Central memory CD8-positive, alpha-beta T cell (primary cell): ENCODE measurements at regions not wholly inside any gene's neighbourhood (a gene's known extent, or its start where the extent isn't known, plus 50 kb on each side); places are given as distances from the start of the nearest gene placed in this dataset.
"Not testable (repeated sequence)": the region's sequence is repeated elsewhere in the genome, so short reads cannot be mapped to it uniquely, and the experiment has no call there.

ENCODE experiments used
- ATAC-seq: fragments of 150-1000 bp; cut with Tn5 transposase; replicated peaks from 2 replicates; pipeline ENCODE4 v1.10.0; 2022; ENCODE audit warnings: mild to moderate bottlenecking, moderate FRiP score, moderate number of reproducible peaks; ENCODE audit not compliant: poor library complexity, severe bottlenecking; ENCODE audit errors: extremely low read depth
- DNase-seq, 2 donors: peaks; one replicate each; pipeline ENCODE4 v3.0.0; 2021; ENCODE audit warnings: low spot score in 2 of 2
- H3K27ac Mint-ChIP-seq: one replicate; pipeline ENCODE4 v1.8.0; 2022; ENCODE audit warnings: low read depth, mild to moderate bottlenecking, moderate library complexity, mixed read lengths
- H3K27me3 Mint-ChIP-seq: one replicate; pipeline ENCODE4 v1.8.0; 2022; ENCODE audit warnings: mixed read lengths
- H3K36me3 Mint-ChIP-seq: one replicate; pipeline ENCODE4 v1.8.0; 2022; ENCODE audit warnings: mild to moderate bottlenecking, moderate library complexity, mixed read lengths; ENCODE audit not compliant: insufficient read depth
- H3K4me1 Mint-ChIP-seq: one replicate; pipeline ENCODE4 v1.8.0; 2022; ENCODE audit warnings: mixed read lengths
- H3K4me3 Mint-ChIP-seq: one replicate; pipeline ENCODE4 v1.8.0; 2022; ENCODE audit warnings: mild to moderate bottlenecking, moderate library complexity, mixed read lengths
- H3K9me3 Mint-ChIP-seq: one replicate; pipeline ENCODE4 v1.8.0; 2022; ENCODE audit warnings: mixed read lengths

- ATAC-seq (no peak), DNase-seq (no peak)
- peaks cover 5% of the 10 kb centered on the region for H3K36me3 Mint-ChIP-seq
- H3K27me3 Mint-ChIP-seq, result peaks cover 63% of the 10 kb centered on the region
- no peaks in the 10 kb centered on the region for H3K4me1 Mint-ChIP-seq
- no peaks in the 10 kb centered on the region for H3K9me3 Mint-ChIP-seq
- no peak overlapping the region for H3K27ac Mint-ChIP-seq
- no peak overlapping the region for H3K4me3 Mint-ChIP-seq
These were observed 132.0 kb upstream of the CHD6 start for GRCh38 chr20:41750137-41750536.

GRCh38 chr20:41748756-41749582 lies 130.8 kb upstream of the CHD6 start:
- Mint-ChIP-seq H3K27ac (no peak overlapping the region), H3K4me1 (no peaks in the 10 kb centered on the region), H3K36me3 (peaks cover 3% of the 10 kb centered on the region), H3K27me3 (peaks cover 69% of the 10 kb centered on the region), H3K9me3 (no peaks in the 10 kb centered on the region), H3K4me3 (no peak overlapping the region)
- DNase-seq, result no peak
- ATAC-seq, result no peak

DNA sequence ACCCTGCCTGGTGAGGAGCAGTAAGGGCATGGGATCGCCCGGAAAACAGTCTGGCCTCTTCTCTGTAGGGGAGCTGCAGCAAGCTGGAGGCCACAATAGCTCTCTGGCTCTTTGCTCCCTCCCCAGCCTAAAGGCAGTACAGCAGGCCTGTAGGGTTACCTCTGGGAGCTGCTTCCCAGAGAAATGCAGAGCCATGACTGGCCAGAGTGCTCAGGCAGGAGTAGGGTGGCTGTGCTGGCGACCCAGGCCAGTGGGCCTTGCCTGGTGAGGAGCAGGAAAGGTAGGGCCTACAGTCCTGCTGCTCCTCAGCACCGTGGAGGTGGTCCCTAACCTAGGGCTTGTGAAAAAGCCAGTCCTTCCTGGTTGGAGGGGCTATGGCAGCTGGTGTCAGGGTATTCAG lies 129.9 kb upstream of the CHD6 start:
- no peak overlapping the region for H3K4me3 Mint-ChIP-seq
- no peaks in the 10 kb centered on the region for H3K4me1 Mint-ChIP-seq
- H3K36me3 Mint-ChIP-seq, result peaks cover 2% of the 10 kb centered on the region
- no peak overlapping the region for H3K27ac Mint-ChIP-seq
- H3K9me3 Mint-ChIP-seq, result no peaks in the 10 kb centered on the region
- no peak for DNase-seq
- peaks cover 78% of the 10 kb centered on the region for H3K27me3 Mint-ChIP-seq
- ATAC-seq, result no peak

GRCh38 chr20:41747226-41747625 lies 129.0 kb upstream of the CHD6 start:
- Mint-ChIP-seq H3K36me3 (peaks cover 2% of the 10 kb centered on the region), H3K9me3 (no peaks in the 10 kb centered on the region), H3K27me3 (peaks cover 80% of the 10 kb centered on the region), H3K4me3 (no peak overlapping the region), H3K4me1 (no peaks in the 10 kb centered on the region), H3K27ac (no peak overlapping the region)
- ATAC-seq (no peak), DNase-seq (no peak)

- DNase-seq (no peak), ATAC-seq (no peak)
- no peaks in the 10 kb centered on the region for H3K4me1 Mint-ChIP-seq
These were observed 128.5 kb upstream of the CHD6 start for GRCh38 chr20:41746635-41747034.

GRCh38 chr20:41738604-41739206 lies 120.5 kb upstream of the CHD6 start:
- H3K4me3 Mint-ChIP-seq, result no peak overlapping the region
- H3K9me3 Mint-ChIP-seq, result no peaks in the 10 kb centered on the region
- H3K4me1 Mint-ChIP-seq, result no peaks in the 10 kb centered on the region
- H3K27me3 Mint-ChIP-seq, result peaks cover 9% of the 10 kb centered on the region
- ATAC-seq (no peak), DNase-seq (no peak)
- H3K27ac Mint-ChIP-seq, result no peak overlapping the region
- no peaks in the 10 kb centered on the region for H3K36me3 Mint-ChIP-seq

More at GRCh38 chr20:41746635-41747034, 128.5 kb upstream of the CHD6 start:
- Mint-ChIP-seq H3K4me3 (no peak overlapping the region), H3K27ac (no peak overlapping the region), H3K36me3 (peaks cover 2% of the 10 kb centered on the region), H3K9me3 (no peaks in the 10 kb centered on the region), H3K27me3 (peaks cover 80% of the 10 kb centered on the region)

DNA sequence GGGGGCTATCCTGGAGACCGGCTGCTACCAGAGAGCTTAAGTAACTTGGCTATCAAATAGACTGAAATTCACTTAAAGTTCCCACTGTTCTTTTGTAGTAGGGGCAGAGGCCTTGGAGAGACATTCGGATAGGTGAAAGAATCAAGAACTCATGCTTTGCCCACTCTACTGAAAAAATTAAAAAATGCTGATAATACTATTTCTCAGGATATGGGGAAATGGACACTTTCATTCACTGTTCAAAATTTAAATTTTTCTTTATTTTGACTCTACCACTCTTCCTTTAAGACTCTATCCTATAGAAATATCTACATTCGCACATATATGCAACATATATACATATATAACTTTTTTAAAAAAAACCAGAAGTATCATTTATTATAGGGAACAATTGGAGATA lies 117.8 kb upstream of the CHD6 start:
- H3K36me3 Mint-ChIP-seq, result no peaks in the 10 kb centered on the region
- no peaks in the 10 kb centered on the region for H3K4me1 Mint-ChIP-seq
- H3K27ac Mint-ChIP-seq, result no peak overlapping the region
- H3K4me3 Mint-ChIP-seq, result no peak overlapping the region
- no peaks in the 10 kb centered on the region for H3K9me3 Mint-ChIP-seq
- ATAC-seq, result no peak
- DNase-seq, result no peak
- no peaks in the 10 kb centered on the region for H3K27me3 Mint-ChIP-seq

- ATAC-seq, result no peak
- Mint-ChIP-seq H3K27me3 (no peaks in the 10 kb centered on the region), H3K4me3 (no peak overlapping the region), H3K9me3 (no peaks in the 10 kb centered on the region), H3K4me1 (no peaks in the 10 kb centered on the region), H3K27ac (no peak overlapping the region), H3K36me3 (peaks cover 1% of the 10 kb centered on the region)
- DNase-seq, result peak in 1 of 2 donors; percentile 16
These were observed 116.3 kb upstream of the CHD6 start for GRCh38 chr20:41734506-41734945.

- Mint-ChIP-seq H3K4me1 (no peaks in the 10 kb centered on the region), H3K36me3 (peaks cover 1% of the 10 kb centered on the region), H3K27me3 (peaks cover 2% of the 10 kb centered on the region), H3K9me3 (no peaks in the 10 kb centered on the region), H3K4me3 (no peak overlapping the region), H3K27ac (no peak overlapping the region)
- DNase-seq (no peak), ATAC-seq (no peak)
These were observed 115.0 kb upstream of the CHD6 start for GRCh38 chr20:41733151-41733550.

DNA sequence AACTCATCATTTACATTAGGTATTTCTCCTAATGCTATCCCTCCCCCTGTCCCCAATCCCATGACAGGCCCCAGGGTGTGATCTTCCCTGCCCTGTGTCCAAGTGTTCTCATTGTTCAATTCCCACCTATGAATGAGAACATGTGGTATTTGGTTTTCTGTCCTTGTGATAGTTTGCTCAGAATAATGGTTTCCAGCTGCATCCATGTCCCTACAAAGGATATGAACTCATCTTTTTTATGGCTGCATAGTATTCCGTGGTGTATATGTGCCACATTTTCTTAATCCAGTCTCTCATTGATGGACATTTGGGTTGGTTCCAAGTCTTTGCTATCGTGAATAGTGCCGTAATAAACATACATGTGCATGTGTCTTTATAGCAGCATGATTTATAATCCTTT lies 113.0 kb upstream of the CHD6 start:
- not testable (repeated sequence) for H3K36me3 Mint-ChIP-seq

DNA sequence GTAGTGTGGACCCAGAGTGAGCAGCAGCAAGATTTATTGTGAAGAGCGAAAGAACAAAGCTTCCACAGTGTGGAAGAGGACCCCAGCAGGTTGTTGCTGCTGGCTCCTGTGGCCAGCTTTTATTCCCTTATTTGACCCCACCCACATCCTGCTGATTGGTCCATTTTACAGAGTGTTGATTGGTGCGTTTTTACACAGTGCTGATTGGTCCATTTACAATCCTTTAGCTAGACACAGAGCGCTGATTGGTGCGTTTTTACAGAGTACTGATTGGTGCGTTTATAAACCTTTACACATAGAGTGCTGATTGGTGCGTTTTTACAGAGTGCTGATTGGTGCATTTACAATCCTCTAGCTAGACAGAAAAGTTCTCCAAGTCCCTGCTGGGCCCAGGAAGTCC lies 109.5 kb upstream of the CHD6 start:
- not testable (repeated sequence) for DNase-seq, H3K4me1 Mint-ChIP-seq, H3K36me3 Mint-ChIP-seq, H3K4me3 Mint-ChIP-seq, ATAC-seq, H3K27ac Mint-ChIP-seq, H3K9me3 Mint-ChIP-seq
- H3K27me3 Mint-ChIP-seq, result peaks cover 11% of the 10 kb centered on the region

More for the DNA sequence above, 113.0 kb upstream of the CHD6 start:
- not testable (repeated sequence) for H3K9me3 Mint-ChIP-seq, H3K4me3 Mint-ChIP-seq, H3K27ac Mint-ChIP-seq, DNase-seq, ATAC-seq, H3K4me1 Mint-ChIP-seq
- H3K27me3 Mint-ChIP-seq, result peaks cover 11% of the 10 kb centered on the region

DNA sequence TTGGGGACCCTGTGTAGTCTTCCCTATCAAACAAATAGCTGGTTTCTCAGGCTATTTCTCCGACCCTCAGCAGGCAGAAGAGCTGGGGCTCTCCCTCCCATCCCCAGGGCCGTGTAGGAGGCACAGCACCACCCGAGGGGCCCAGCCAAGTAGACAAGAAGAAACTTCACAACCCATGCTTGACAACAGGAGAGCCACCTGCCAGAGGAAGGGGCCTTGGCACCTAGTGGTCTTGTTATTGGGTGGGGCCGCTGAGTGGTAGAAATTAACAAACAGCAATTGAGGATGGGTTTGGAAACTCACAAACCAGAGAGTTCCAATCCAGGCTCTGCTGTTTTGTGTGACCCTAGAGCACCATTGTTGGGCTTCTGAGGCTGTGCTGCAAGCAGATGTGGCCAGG lies 108.5 kb upstream of the CHD6 start:
- peaks cover 4% of the 10 kb centered on the region for H3K9me3 Mint-ChIP-seq
- no peaks in the 10 kb centered on the region for H3K4me1 Mint-ChIP-seq
- H3K27me3 Mint-ChIP-seq, result peaks cover 11% of the 10 kb centered on the region
- H3K4me3 Mint-ChIP-seq, result no peak overlapping the region
- DNase-seq, result no peak
- no peak for ATAC-seq
- H3K36me3 Mint-ChIP-seq, result peaks cover 3% of the 10 kb centered on the region
- no peak overlapping the region for H3K27ac Mint-ChIP-seq

GRCh38 chr20:41719151-41719550 lies 101.0 kb upstream of the CHD6 start:
- Mint-ChIP-seq H3K9me3 (no peaks in the 10 kb centered on the region), H3K27ac (no peak overlapping the region), H3K36me3 (peaks cover 2% of the 10 kb centered on the region), H3K4me3 (no peak overlapping the region), H3K4me1 (no peaks in the 10 kb centered on the region), H3K27me3 (peaks cover 21% of the 10 kb centered on the region)
- DNase-seq (no peak), ATAC-seq (no peak)
